Transverse colon (tissue), 4 donors: ENCODE measurements at regions not wholly inside any gene's neighbourhood (a gene's known extent, or its start where the extent isn't known, plus 50 kb on each side); places are given as distances from the start of the nearest gene placed in this dataset.

Experiments used
- POLR2A ChIP-seq: fragments of 450-650 bp; IDR thresholded peaks from one replicate; pipeline ENCODE4 v1.6.1; 2016; ENCODE audit warnings: antibody characterized with exemption, mild to moderate bottlenecking, moderate library complexity
- POLR2AphosphoS5 ChIP-seq, 3 donors: sonication (generic); formaldehyde crosslinking; IDR thresholded peaks; one replicate each; pipeline ENCODE4 v1.6.1; 2016; ENCODE audit warnings: antibody characterized with exemption in 3 of 3
- TF ChIP-seq, protein P1 (sequence below), 5 experiments: fragments of 200-600 bp in 3 of 5; fragments of 450-650 bp in 2 of 5; sonication (generic) in 3 of 5; IDR thresholded peaks; 1 replicate in 2 of 5; 2 replicates in 3 of 5; pipeline ENCODE4 v1.5.1; 2016 to 2017; ENCODE audit warnings: antibody characterized with exemption in 5 of 5, inconsistent platforms in 3 of 5, mild to moderate bottlenecking in 2 of 5, moderate library complexity in 1 of 5

DNA sequence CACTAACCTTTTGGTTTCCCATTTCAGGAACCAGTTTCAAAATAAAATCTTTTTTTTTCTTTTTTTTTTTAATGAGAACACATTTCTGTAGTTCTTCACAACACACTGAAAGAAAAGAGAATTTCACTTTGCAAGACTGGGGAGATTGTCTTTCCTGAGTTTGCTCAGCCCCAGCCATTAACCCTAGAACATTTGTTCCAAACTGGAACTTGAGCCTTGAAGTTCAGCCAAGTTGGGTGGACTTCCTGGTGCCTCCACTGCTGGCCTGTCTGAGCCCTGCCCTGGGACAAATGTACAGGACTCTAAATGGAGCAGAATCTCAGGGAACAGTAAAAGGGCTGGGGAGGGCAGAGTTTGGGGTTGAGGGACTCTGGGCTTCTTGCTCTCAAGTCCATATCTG is 196.4 kb upstream of the LPP start:
- TF ChIP-seq, protein P1, sequence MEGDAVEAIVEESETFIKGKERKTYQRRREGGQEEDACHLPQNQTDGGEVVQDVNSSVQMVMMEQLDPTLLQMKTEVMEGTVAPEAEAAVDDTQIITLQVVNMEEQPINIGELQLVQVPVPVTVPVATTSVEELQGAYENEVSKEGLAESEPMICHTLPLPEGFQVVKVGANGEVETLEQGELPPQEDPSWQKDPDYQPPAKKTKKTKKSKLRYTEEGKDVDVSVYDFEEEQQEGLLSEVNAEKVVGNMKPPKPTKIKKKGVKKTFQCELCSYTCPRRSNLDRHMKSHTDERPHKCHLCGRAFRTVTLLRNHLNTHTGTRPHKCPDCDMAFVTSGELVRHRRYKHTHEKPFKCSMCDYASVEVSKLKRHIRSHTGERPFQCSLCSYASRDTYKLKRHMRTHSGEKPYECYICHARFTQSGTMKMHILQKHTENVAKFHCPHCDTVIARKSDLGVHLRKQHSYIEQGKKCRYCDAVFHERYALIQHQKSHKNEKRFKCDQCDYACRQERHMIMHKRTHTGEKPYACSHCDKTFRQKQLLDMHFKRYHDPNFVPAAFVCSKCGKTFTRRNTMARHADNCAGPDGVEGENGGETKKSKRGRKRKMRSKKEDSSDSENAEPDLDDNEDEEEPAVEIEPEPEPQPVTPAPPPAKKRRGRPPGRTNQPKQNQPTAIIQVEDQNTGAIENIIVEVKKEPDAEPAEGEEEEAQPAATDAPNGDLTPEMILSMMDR (IDR thresholded peaks at IDR 0.05): no peak
- TF ChIP-seq POLR2A (no peak), POLR2AphosphoS5 (IDR thresholded peaks at IDR 0.05) (no peak)
